ENCODE measurements at regions not wholly inside any gene's neighbourhood (a gene's known extent, or its start where the extent isn't known, plus 50 kb on each side); places are given as distances from the start of the nearest gene placed in this dataset.

DNA sequence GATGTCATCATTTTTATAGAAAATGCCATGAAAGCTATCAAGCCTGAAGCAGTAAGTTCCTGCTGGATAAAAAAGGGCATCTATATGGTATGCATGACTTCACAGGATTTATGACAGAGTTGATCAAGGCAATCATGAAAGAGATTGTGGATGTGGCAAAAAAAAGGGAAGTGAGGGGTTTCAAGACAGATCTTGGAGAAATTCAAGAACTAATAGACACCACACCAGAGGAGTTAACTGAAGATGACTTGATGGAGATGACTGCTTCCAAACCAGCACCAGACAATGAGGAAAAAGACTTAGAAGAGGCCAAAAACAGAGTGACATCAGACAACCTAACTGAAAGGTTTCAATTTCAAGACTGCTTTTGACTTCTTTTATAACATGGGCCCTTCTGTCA is 691.1 kb upstream of the SLC10A2 start:
- Histone ChIP-seq H3K4me3 (replicated peaks in 1 of 3) (no peak overlapping the region), H3K9me3 (no peaks in the 10 kb centered on the region), H3K36me3 (no peaks in the 10 kb centered on the region), H3K4me1 (no peaks in the 10 kb centered on the region), H3K27me3 (no peaks in the 10 kb centered on the region), H3K27ac (no peak overlapping the region)
- TF ChIP-seq, protein P1, sequence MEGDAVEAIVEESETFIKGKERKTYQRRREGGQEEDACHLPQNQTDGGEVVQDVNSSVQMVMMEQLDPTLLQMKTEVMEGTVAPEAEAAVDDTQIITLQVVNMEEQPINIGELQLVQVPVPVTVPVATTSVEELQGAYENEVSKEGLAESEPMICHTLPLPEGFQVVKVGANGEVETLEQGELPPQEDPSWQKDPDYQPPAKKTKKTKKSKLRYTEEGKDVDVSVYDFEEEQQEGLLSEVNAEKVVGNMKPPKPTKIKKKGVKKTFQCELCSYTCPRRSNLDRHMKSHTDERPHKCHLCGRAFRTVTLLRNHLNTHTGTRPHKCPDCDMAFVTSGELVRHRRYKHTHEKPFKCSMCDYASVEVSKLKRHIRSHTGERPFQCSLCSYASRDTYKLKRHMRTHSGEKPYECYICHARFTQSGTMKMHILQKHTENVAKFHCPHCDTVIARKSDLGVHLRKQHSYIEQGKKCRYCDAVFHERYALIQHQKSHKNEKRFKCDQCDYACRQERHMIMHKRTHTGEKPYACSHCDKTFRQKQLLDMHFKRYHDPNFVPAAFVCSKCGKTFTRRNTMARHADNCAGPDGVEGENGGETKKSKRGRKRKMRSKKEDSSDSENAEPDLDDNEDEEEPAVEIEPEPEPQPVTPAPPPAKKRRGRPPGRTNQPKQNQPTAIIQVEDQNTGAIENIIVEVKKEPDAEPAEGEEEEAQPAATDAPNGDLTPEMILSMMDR (IDR thresholded peaks at IDR 0.05), result no peak
- no peak for TF ChIP-seq POLR2A (IDR thresholded peaks at IDR 0.05)
- intact Hi-C loops (cut with DNase I), result no loop called here
- no peak for DNase-seq

DNA sequence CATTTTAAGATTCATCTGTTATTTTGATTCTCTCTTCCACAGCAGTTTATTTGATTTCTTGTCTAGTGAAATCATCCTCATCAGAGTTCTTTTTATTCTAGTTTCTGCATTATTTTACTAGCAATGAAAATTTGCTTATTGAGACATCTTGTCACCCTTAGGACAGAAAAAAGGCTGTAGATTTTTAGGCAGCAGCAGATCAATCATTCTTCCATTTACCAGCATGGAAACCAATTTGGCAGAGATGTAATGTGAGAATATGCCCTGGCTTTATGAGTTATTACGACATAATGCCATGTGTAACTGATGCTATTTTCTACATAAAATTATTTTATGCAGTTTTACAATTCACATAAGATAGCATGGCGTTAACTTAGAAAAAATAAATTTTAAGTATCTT is 688.6 kb upstream of the SLC10A2 start:
- intact Hi-C loops (cut with DNase I), result no loop called here
- WGBS, 2 donors, result 92 to 94% methylated on average over 2 of the region's 2 CpGs
- no peak for DNase-seq

DNA sequence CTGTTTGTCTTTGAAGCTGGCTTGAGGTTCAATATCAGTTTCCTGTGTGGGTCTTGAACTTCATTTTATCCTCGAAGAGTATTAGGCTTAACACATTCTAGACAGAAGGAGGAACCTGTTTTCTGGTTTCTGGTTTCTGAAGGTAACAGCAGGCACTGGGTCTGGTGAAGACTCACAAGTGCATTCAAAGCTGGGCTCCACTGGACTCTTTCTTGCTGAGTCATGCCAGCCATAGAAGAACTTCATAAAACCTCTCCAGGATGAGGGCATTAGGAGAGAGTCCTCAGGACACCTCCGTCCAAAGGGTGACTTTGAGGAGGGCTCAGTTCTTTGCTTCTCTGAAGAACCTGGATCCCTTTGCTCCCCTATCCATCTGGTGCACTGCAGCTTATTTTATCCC is 668.6 kb upstream of the SLC10A2 start:
- no peaks in the 10 kb centered on the region for H3K36me3 ChIP-seq
- TF ChIP-seq, protein P1 (IDR thresholded peaks at IDR 0.05), result no peak
- no peak for TF ChIP-seq POLR2A (IDR thresholded peaks at IDR 0.05)
- H3K27me3 ChIP-seq, result no peaks in the 10 kb centered on the region
- no peaks in the 10 kb centered on the region for H3K9me3 ChIP-seq
- H3K4me1 ChIP-seq, result no peaks in the 10 kb centered on the region
- no peak overlapping the region for H3K27ac ChIP-seq
- DNase-seq, result no peak
- intact Hi-C loops (cut with DNase I), result no loop called here
- no peak overlapping the region for H3K4me3 ChIP-seq (replicated peaks in 1 of 3)
- WGBS, 2 donors, result 76 to 85% methylated on average over 2 of the region's 2 CpGs

More for the DNA sequence above, 688.6 kb upstream of the SLC10A2 start:
- no peaks in the 10 kb centered on the region for H3K27me3 ChIP-seq
- no peak for TF ChIP-seq POLR2A (IDR thresholded peaks at IDR 0.05)
- TF ChIP-seq, protein P1 (IDR thresholded peaks at IDR 0.05), result no peak
- no peaks in the 10 kb centered on the region for H3K36me3 ChIP-seq
- H3K9me3 ChIP-seq, result no peaks in the 10 kb centered on the region
- no peaks in the 10 kb centered on the region for H3K4me1 ChIP-seq
- no peak overlapping the region for H3K4me3 ChIP-seq (replicated peaks in 1 of 3)
- H3K27ac ChIP-seq, result no peak overlapping the region

DNA sequence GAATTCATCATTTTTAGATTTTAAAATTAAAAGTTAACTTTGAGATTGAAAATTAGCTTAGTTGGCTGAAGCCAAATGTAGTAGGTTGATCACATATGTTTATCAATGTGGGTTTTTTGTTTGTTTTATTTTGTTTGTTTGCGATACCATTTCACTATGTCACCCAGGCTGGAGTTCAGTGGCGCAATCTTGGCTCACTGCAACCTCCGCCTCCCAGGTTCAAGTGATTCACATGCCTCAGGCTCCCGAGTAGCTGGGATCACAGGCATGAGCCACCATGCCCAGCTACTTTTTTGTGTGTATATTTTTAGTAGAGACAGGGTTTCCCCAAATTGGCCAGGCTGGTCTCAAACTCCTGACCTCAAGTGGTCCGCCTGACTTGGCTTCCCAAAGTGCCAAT is 665.7 kb upstream of the SLC10A2 start:
- WGBS, 2 donors, result 94 to 98% methylated on average over 5 of the region's 5 CpGs
- Histone ChIP-seq H3K27ac (no peak overlapping the region), H3K9me3 (no peaks in the 10 kb centered on the region), H3K4me1 (no peaks in the 10 kb centered on the region), H3K4me3 (replicated peaks in 1 of 3) (no peak overlapping the region), H3K27me3 (no peaks in the 10 kb centered on the region), H3K36me3 (no peaks in the 10 kb centered on the region)
- no peak for DNase-seq
- TF ChIP-seq, protein P1 (IDR thresholded peaks at IDR 0.05), result no peak
- no peak for TF ChIP-seq POLR2A (IDR thresholded peaks at IDR 0.05)
- intact Hi-C loops (cut with DNase I), result no loop called here

DNA sequence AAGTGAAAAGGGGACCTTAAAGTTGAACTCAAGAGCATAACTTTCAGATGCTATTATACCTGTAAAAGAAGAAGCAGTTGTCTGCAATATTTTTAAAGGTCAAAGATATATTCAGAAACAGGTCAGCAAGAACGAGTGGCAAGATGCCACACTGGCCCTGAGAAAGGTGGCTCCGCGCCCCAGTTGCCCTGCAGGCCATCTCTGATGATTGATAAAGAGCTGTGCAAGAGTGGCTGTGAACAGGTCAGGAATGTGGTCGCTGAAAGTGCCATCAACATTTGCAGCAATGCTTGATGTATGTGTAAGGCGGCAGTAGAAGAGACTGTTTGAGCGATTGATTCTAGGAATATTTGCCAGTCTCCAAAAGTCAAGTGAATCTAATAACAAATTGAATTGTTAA is 664.2 kb upstream of the SLC10A2 start:
- Histone ChIP-seq H3K36me3 (no peaks in the 10 kb centered on the region), H3K9me3 (no peaks in the 10 kb centered on the region), H3K4me3 (replicated peaks in 1 of 3) (no peak overlapping the region), H3K4me1 (no peaks in the 10 kb centered on the region), H3K27ac (no peak overlapping the region), H3K27me3 (no peaks in the 10 kb centered on the region)
- TF ChIP-seq, protein P1 (IDR thresholded peaks at IDR 0.05), result no peak
- TF ChIP-seq POLR2A (IDR thresholded peaks at IDR 0.05), result no peak
- WGBS, 2 donors, result 45 to 55% methylated on average over 6 of the region's 6 CpGs
- no peak for DNase-seq
- intact Hi-C loops (cut with DNase I), result no loop called here

Measured in thyroid gland (tissue), 4 donors.